HG03103 (cell line): ENCODE measurements at regions not wholly inside any gene's neighbourhood (a gene's known extent, or its start where the extent isn't known, plus 50 kb on each side); places are given as distances from the start of the nearest gene placed in this dataset.

Experiments used
- ATAC-seq: cut with Tn5 transposase; IDR thresholded peaks from one replicate; pipeline ENCODE4 v1.9.1; 2021; ENCODE audit warnings: low read depth; ENCODE audit not compliant: unreplicated experiment

GRCh38 chr10:10315989-10316388, 701.7 kb upstream of the CELF2 start:
- ATAC-seq: no peak

- no peak for ATAC-seq
Measured at GRCh38 chr10:10317151-10317550, 700.5 kb upstream of the CELF2 start.

- ATAC-seq: no peak
Measured at GRCh38 chr10:10318856-10319255, 698.8 kb upstream of the CELF2 start.

GRCh38 chr10:10320956-10321355, 696.7 kb upstream of the CELF2 start:
- no peak for ATAC-seq

- ATAC-seq: no peak
Measured at GRCh38 chr10:10326116-10326515, 691.6 kb upstream of the CELF2 start.

- no peak for ATAC-seq
Measured at GRCh38 chr10:10327934-10328333, 689.7 kb upstream of the CELF2 start.

DNA sequence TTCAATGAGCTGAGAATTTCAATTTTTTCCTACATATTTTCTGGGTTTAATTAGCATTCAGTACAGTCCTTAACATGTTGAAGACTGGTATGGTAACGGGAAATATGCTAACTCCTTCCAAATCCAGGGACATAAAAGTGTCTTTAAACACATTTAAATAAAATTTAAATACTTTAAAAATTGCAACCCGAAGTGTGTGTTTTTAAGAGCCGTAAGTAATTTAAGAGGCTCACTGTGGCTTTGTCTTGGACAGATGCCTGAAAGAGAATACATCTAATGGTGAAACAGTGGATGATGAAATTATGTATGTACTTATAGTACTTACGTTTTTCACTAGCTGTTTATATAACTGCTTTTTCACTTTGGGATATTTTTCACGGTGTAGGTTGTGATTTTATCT, 687.3 kb upstream of the CELF2 start:
- ATAC-seq: no peak

- ATAC-seq: no peak
Measured at GRCh38 chr10:10332786-10333185, 684.9 kb upstream of the CELF2 start.

DNA sequence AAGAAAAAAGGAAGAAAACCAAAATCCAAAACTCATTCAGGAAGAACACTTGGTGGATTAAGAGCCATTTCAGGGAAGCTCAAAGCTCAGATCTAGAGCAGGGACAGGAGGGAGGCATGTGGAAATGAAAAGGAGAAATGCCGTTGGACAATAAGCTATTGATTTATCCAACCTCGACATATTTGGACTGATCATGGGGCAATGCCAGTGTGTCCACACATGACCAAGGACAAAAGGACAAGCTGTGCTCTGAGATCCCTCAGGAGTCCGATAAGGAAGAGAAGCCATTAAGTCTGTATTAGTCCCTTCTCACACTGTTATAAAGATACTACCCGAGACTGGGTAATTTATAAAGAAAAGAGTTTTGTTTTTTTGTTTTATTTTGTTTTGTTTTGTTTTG, 684.0 kb upstream of the CELF2 start:
- no peak for ATAC-seq

GRCh38 chr10:10338339-10338738, 679.3 kb upstream of the CELF2 start:
- ATAC-seq: no peak

DNA sequence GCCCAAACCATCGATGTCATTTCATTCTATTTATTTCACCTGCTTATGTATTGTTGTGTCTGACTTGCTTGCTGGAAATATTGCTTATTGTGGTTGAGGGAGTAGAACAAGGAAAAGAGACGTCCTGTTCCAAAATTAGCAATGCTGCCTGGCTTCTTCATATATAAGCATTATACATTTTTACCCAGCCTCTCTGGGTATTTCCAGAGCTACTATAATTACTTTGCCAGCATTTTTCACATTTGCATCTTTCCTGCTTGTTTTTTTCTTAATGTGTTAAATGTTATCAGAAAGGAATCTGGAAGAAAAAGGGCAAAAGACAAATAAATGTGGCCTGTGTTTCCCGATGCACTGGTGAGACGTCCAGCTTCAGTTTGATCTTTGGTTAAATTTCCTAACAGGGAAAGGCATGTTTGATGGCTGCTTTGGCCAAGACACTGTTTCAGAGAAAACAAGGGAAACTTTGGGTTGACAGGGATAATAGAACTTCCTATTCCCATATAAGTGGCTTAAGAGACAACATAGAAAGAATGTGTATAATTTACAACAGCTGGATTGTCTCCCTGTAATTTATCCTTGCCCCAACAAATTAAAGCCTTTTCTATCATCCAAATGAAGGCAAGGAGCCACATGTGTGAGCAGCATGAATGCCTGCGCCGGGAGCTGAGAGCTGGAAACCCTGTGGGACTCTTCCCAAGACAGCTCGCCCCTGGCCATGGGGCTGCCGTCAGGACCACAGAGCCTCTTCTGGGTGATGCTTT, 671.1 kb upstream of the CELF2 start:
- ATAC-seq: no peak

- ATAC-seq: no peak
Measured at GRCh38 chr10:10350050-10350449, 667.6 kb upstream of the CELF2 start.

GRCh38 chr10:10351451-10351850, 666.2 kb upstream of the CELF2 start:
- no peak for ATAC-seq

DNA sequence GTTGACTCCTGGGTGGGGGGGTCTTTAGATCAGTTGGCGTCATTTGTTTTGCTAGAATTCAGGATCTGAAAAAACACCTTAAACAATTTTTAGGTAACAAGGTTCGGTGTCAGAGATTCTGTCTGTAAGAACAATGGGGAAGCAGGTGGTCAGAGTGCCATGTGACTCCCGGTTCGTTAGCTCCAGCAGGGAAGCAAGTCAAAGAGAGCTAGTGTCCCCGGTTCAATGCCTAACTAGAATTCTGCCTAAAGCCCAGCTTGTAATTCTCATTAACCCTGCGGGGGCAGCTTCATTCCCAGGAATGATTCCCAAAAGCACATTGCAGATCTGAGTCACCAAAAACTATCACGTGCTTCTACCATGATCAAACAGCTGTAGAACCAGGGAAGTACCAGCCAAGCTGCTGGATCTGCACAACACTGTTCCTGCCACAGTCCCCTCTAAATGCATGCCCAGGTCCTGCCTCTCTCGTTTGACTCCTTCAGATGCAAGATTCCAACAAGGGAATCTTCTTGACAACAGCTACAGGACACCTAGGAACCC, 664.3 kb upstream of the CELF2 start:
- no peak for ATAC-seq

DNA sequence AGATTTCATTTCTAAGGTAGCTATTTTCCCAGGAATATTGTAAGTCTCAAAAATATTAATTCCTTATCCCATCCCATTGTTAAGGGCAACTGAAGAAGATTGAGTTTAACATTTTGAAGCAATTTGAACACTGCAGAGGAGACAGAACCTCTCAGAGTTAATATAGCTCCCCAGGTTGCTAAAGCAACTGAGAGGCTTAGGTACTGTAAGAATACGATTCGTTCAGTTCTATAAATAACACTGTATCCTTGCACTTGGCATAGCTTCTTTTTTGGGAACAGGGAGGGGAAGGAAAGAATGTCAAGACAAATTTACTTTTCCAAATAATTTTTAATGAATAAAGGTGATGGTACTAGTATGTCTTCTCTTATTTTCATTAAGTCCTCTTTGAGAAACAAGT, 658.4 kb upstream of the CELF2 start:
- ATAC-seq: no peak

GRCh38 chr10:10361301-10361885, 656.3 kb upstream of the CELF2 start:
- ATAC-seq: no peak

DNA sequence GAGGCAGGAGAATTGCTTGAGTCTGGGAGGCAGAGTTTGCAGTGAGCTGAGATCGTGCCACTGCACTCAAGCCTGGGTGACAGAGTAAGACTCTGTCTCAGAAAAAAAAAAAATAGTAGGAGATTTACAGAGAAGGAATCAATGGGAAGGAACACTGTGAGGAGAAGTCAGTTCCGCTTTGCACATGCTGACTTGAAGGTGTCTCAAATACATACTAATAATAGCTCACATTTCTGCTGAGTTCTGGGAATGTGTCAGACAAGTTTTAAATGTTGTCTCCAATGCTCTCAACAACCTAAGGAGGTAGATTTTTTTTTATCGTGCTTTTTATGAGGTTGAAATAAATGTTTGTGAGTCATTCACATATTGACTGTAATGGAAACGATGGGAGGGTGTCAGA, 654.9 kb upstream of the CELF2 start:
- no peak for ATAC-seq

GRCh38 chr10:10363217-10363616, 654.5 kb upstream of the CELF2 start:
- no peak for ATAC-seq

- ATAC-seq: no peak
Measured at GRCh38 chr10:10364902-10365301, 652.8 kb upstream of the CELF2 start.

DNA sequence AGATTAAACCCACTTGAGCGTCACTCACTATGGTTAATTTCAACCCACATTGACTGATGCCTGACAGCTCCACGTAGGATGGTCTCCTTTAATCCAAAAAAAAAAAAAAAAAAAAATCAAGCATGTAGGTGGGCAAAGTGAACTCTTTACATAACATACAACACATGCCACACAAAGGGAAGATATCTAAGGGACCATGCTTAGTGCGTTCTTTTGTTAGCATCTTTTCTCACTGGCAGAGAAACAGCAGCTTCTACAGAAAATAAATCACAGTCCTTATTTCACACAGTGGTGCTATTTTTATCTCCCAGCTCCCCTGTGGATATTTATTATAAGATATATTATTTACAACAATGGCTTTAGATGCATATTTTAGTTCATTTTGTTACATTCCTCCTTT, 652.0 kb upstream of the CELF2 start:
- no peak for ATAC-seq

DNA sequence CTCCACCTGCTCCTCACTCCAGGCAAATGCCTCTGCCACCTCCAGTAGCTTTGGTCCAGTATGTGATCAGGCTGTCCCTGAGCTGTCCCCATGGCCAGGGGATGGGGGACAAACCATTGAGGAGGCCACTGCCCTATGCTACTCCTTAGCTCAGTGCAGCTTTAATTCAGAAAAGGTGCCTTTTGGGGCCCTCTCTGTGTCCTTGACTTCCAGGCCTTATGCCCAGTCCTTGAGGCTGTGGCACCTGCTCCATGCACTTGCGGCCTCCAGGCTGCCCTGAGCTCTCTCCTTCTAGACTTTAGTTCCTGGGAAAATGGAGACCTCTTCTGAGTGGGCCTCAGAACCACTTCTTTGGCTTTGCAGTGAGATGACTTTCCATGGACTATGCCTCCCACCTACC, 650.8 kb upstream of the CELF2 start:
- no peak for ATAC-seq

DNA sequence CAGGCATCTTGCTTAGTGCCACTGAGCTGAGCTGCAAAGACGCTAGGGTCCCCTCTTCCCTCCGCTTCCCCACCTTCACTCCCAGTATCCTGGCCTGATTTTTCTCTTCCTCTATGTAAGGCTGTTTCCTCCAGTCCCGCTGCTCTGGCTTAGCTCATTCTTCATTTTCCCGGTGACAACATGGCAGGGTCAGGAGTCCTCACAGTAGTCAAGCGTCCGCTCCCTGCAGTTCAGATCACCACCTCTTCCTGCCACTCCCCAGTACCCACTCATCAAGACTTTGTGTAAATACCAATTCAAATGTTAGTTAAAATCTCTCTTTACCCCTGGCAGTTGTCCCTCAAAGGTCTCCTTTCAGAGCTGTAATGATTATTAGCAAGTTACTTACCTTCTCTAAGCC, 650.4 kb upstream of the CELF2 start:
- ATAC-seq: no peak
